Fibroblast of lung (primary cell): ENCODE measurements at regions not wholly inside any gene's neighbourhood (a gene's known extent, or its start where the extent isn't known, plus 50 kb on each side); places are given as distances from the start of the nearest gene placed in this dataset.

Experiments used
- CTCF ChIP-seq, 2 donors: IDR thresholded peaks in 1 of 2; conservative IDR thresholded peaks in 1 of 2; 1 replicate in 1 of 2; 2 replicates in 1 of 2; pipeline ENCODE4 v1.5.1; 2011 to 2012; ENCODE audit warnings: low read length in 2 of 2, control low read depth in 1 of 2, inconsistent platforms in 1 of 2, low read depth in 1 of 2, mild to moderate bottlenecking in 1 of 2
- EZH2 ChIP-seq: IDR thresholded peaks from 2 replicates; pipeline ENCODE4 v1.5.1; 2012; ENCODE audit warnings: low read length, control low read depth, mild to moderate bottlenecking; ENCODE audit errors: missing control alignments

DNA sequence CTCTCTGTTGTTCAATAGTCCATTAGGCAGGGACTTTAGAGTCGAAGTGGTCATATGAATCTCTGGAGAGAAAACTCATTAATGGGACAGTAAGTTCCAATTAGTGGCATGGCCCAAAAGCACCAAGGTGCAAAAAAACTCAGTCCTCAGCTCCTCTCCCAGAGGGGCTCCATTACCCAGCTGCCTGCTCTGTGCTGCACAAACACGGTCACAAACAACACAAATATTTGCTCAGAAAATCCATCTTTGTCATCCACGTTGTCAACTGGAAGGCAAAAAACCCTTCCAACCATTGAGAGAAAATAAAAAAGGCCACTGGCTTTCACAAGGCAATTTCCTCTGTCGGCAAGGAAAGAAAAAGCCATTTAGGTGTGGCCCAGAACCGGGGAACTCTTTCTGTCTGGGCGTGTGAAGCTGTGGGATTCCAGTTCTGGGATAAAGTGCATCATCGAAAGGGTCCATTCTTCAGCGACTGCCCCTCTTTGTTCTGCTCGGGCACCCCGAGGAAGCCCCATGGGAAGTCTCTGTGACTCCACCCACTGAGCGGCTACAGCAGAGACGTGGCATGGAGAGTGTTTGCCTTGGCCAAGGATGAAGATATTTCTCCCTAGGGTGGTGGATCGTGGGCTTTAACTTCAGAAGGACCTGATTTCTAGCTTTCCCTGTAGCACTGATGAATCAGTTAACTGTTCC, 137.6 kb downstream of the VRK1 start:
- TF ChIP-seq CTCF (conservative IDR thresholded peaks at IDR 0.05 in 1 of 2, IDR thresholded peaks at IDR 0.05 in 1 of 2; ENCODE audit: low read depth in 1 of 2, low read length in 2 of 2) (no peak), EZH2 (no peak)
